DMS153 treated with DMSO at 0.1 percent for 48 hours (cell line): ENCODE measurements at regions not wholly inside any gene's neighbourhood (a gene's known extent, or its start where the extent isn't known, plus 50 kb on each side); places are given as distances from the start of the nearest gene placed in this dataset.
"Not testable (repeated sequence)": the region's sequence is repeated elsewhere in the genome, so short reads cannot be mapped to it uniquely, and the experiment has no call there.

Source experiments
- DNase-seq: peaks from one replicate; lab custom pipeline; 2025; ENCODE audit not compliant: unreplicated experiment; lab: John Stamatoyannopoulos, UW

DNA sequence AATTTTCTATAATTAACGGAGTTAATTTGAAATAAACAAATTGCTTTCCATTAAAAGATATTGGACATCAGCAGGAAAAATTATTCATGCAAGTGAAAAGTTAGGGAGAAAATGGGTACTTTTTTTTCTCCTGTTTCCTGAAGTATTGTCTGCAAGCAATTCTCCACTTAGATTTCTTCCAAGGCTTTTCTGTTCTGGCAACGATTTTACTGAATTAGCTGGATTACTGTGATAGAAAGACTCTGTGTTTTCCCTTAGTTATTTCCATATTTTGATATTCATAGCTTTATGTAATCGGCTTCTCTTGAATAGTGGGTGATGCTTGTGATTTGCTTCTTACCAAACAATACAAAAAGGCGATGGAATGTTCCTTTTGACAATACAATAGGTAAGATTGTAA lies 1333.9 kb downstream of the AMY1C start:
- no peak for DNase-seq

GRCh38 chr1:105087506-105087905 lies 1337.8 kb downstream of the AMY1C start:
- DNase-seq, result no peak

DNA sequence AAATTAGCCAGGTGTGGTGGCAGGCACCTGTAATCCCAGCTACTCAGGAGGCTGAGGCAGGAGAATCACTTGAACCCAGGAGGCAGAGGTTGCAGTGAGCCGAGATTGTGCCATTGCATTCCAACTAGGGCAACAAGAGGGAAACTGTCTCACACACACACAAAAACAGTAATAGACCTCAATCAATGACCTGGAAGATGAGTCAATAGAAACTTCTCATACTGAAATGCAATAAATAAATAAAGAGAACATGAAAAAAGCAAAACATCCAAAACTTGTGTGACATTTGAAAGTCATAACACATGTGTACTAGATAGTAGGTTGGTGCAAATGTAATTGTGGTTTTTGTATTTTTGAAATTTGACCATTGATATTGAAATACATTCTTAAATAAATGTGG lies 1338.5 kb downstream of the AMY1C start:
- no peak for DNase-seq

- DNase-seq, result not testable (repeated sequence)
Measured at GRCh38 chr1:105093893-105094292, 1344.2 kb downstream of the AMY1C start.

DNA sequence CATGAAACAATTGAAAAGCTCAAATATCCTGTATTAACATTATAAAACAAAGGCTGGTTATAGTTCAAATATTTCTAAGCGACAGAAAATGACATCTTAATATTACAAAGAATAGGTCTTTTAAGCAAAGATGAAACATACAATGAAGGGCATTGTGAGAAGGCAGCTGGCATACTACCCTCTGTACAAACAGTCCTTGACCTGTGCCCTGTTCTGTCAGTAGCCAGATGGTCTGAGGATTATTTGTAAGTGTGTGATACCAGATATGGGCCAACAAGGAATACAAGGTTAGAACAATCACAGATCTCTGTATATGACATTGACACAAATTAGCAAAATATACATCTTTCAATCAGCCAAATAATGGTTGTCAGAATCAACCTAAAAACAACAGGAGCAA lies 1350.4 kb downstream of the AMY1C start:
- DNase-seq, result no peak

GRCh38 chr1:105101261-105101660 lies 1351.6 kb downstream of the AMY1C start:
- DNase-seq, result no peak

GRCh38 chr1:105102371-105102770 lies 1352.7 kb downstream of the AMY1C start:
- no peak for DNase-seq

- no peak for DNase-seq
Measured at GRCh38 chr1:105122041-105122440, 1372.3 kb downstream of the AMY1C start.

GRCh38 chr1:105137543-105138457 lies 1388.1 kb downstream of the AMY1C start:
- DNase-seq, result peak; percentile 33

DNA sequence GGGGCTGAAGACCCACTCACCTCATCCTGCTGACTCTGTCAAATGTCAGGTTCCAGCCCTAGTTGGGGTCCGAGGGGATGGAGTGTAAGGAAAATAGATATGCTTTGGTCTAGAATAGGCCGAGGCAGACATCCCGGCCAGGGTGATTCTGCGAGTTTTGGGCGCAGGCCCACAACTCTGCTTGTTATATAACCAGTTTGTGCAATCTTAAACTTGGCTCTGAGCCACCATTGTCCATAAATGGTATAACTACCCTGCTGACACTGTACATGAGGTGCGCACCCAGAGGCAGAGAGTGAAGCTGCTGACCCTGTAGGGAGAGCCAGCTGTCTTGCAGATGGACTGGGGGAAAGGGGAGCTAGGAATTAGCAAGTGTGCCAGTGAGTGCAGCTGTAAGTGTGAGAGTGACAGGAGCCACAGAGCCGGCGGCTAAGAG lies 1388.8 kb downstream of the AMY1C start:
- DNase-seq, result peak; percentile 71

GRCh38 chr1:105172788-105173187 lies 1423.1 kb downstream of the AMY1C start:
- peak; percentile 21 for DNase-seq

DNA sequence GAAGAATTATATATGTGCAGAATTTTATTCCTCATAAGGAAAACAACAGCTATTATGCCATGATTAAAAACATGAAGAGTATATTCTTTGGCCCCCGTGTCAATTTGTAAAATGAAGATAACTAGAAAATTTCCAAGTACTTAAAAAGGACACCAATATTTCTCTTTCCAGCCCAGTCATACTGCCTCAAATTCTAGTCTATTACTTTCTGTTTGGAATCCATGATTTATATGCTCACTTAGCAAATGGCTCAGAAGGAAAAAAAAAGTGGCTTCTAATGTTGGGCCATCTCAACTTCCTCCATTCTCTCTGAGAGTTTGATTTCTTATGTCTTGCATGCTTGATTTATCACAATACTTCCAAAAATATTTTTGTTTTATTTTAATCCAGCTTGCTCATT lies 1431.1 kb downstream of the AMY1C start:
- DNase-seq, result no peak

DNA sequence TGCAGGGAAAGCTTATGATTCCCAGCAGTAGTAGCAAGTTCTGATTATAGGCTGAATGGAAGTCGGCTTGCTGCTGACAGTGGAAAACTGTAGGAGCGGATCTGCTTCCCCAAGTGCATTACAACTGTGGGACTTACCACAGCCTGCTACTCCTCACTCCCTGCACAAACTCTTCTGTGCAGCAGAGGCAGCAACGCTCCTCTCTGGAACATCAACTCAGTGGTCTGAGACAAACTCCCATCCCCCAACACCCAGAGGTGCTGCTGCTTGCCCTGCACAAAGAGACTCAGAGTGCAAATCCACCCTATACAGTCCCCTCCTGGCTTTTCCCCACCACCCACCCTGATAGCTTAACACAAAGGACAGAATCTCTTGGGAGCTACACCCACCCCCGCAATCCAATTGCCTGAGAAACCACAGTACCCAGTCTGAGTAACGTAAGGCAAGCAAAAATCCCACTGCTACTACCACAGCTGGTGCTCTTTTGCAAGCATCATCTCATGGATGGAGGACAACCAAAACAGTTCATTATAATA lies 1455.2 kb downstream of the AMY1C start:
- DNase-seq, result no peak

GRCh38 chr1:105208581-105208980 lies 1458.9 kb downstream of the AMY1C start:
- no peak for DNase-seq

- DNase-seq, result no peak
Measured at GRCh38 chr1:105210747-105211146, 1461.0 kb downstream of the AMY1C start.

DNA sequence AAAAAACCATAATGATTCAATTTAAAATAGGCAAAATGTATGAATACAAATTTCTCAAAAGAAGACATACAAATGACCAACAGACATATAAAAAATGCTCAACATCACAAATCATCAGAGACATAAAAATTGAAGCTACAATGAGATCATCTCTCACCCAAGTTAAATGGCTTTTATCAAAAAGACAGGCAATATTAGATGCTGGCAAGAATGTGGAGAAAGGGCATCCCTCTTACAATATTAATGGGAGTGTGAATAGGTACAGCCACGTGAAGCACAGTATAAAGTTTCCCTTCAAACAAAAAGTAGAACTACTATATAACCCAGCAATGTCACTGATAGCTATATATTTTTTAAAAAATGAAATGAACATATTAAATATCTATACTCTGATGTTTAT lies 1481.7 kb downstream of the AMY1C start:
- no peak for DNase-seq

- DNase-seq, result no peak
Measured at GRCh38 chr1:105243411-105243810, 1493.7 kb downstream of the AMY1C start.

- DNase-seq, result no peak
Measured at GRCh38 chr1:105243969-105244368, 1494.3 kb downstream of the AMY1C start.

- DNase-seq, result no peak
Measured at GRCh38 chr1:105254906-105255305, 1505.2 kb downstream of the AMY1C start.

- DNase-seq, result peak; percentile 34
Measured at GRCh38 chr1:105260001-105260400, 1510.3 kb downstream of the AMY1C start.

- no peak for DNase-seq
Measured at GRCh38 chr1:105270966-105271365, 1521.3 kb downstream of the AMY1C start.

- not testable (repeated sequence) for DNase-seq
Measured at GRCh38 chr1:105272376-105272775, 1522.7 kb downstream of the AMY1C start.

- DNase-seq, result no peak
Measured at GRCh38 chr1:105294838-105295237, 1545.1 kb downstream of the AMY1C start.
